Thymus (tissue), 11 donors: ENCODE measurements at regions not wholly inside any gene's neighbourhood (a gene's known extent, or its start where the extent isn't known, plus 50 kb on each side); places are given as distances from the start of the nearest gene placed in this dataset.

Source experiments
- DNase-seq, 9 donors: peaks; one replicate each; pipeline ENCODE4 v3.0.0-alpha.2; 2013; ENCODE audit warnings: low spot score in 9 of 9, low read depth in 6 of 9, missing footprints in 1 of 9
- H3K27ac ChIP-seq, 2 donors: one replicate each; pipeline ENCODE4 v1.5.1; 2013; ENCODE audit warnings: control low read depth in 1 of 2, low read depth in 1 of 2, low read length in 1 of 2, mild to moderate bottlenecking in 1 of 2, moderate library complexity in 1 of 2
- H3K27me3 ChIP-seq, 2 donors: one replicate each; pipeline ENCODE4 v1.5.1; 2013; ENCODE audit warnings: low read length in 1 of 2; ENCODE audit not compliant: control insufficient read depth in 2 of 2, insufficient read depth in 1 of 2
- H3K36me3 ChIP-seq, 2 donors: one replicate each; pipeline ENCODE4 v1.5.1; 2013; ENCODE audit warnings: low read length in 1 of 2, mild to moderate bottlenecking in 1 of 2, moderate library complexity in 1 of 2; ENCODE audit not compliant: control insufficient read depth in 2 of 2, insufficient read depth in 2 of 2
- H3K4me1 ChIP-seq, 2 donors: one replicate each; pipeline ENCODE4 v1.5.1; 2013; ENCODE audit warnings: low read length in 2 of 2; ENCODE audit not compliant: control insufficient read depth in 2 of 2, insufficient read depth in 2 of 2
- H3K4me3 ChIP-seq, 2 donors: one replicate each; pipeline ENCODE4 v1.5.1; 2013; ENCODE audit warnings: low read length in 2 of 2, control low read depth in 1 of 2, mild to moderate bottlenecking in 1 of 2
- H3K9me3 ChIP-seq, 2 donors: one replicate each; pipeline ENCODE4 v1.5.1; 2013; ENCODE audit warnings: low read length in 1 of 2, mild to moderate bottlenecking in 1 of 2; ENCODE audit not compliant: control insufficient read depth in 2 of 2, insufficient read depth in 1 of 2
- WGBS: extraction: QIAGEN DNeasy Blood & Tissue Kit; methylation state at CpG from one replicate; pipeline ENCODE4 v1.1.7; 2013; 5-methylcytosine and 5-hydroxymethylcytosine counted together
- donor health status: healthy.

DNA sequence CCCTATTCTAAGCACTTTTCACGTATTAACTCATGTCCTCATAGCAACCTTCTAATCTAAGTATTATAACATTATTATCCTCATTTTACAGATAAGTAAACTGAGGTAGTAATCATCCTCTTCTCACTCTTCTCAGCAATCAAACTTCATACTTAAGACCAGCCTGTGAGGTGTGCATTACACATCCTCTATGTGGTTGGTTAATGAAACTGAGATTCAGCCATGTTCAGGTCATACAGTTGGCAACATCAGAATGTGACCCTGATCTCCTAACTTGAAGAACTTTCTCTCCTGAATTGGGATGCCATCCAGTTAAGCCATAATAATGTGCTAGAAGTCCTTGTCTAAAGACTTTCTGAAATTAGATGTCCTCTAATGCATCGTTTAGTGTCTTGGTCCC is 275.1 kb upstream of the ANKRD55 start:
- DNase-seq, result no peak
- no peaks in the 10 kb centered on the region for H3K27me3 ChIP-seq
- WGBS, result 98% methylated on average over 2 of the region's 2 CpGs
- H3K4me3 ChIP-seq, result no peak overlapping the region
- no peaks in the 10 kb centered on the region for H3K4me1 ChIP-seq
- H3K9me3 ChIP-seq, result no peaks in the 10 kb centered on the region
- no peak overlapping the region for H3K27ac ChIP-seq
- no peaks in the 10 kb centered on the region for H3K36me3 ChIP-seq

DNA sequence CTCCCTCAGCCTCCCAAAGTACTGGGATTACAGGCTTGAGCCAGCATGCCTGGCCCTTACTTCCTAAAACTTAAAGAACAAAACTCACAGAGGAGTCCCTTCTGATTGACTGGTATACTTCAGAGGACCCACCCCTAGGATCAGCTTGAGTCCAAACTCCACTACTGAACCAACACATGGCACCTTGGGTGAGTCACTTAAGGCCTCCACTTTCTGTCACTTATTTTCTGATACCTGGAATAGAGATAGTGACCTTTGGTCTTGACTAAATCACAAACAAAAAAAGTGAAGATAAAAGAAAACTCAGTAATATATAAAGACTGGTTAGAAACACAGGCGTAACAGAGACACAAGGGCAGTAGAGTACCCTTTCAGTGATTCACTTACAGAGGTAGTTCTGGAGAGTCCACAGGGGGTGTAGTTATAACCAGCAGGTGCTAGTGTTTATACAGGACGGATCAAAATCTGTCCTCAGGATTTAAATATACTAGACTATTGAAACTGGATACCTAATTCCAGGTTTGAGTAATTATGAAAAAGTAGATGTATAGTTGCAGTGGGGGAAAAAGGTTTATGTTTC is 274.3 kb upstream of the ANKRD55 start:
- H3K27me3 ChIP-seq, result no peaks in the 10 kb centered on the region
- no peak overlapping the region for H3K27ac ChIP-seq
- H3K4me1 ChIP-seq, result no peaks in the 10 kb centered on the region
- no peaks in the 10 kb centered on the region for H3K36me3 ChIP-seq
- H3K4me3 ChIP-seq, result no peak overlapping the region
- no peaks in the 10 kb centered on the region for H3K9me3 ChIP-seq
- WGBS, result 97% methylated on average over 2 of the region's 2 CpGs
- no peak for DNase-seq

DNA sequence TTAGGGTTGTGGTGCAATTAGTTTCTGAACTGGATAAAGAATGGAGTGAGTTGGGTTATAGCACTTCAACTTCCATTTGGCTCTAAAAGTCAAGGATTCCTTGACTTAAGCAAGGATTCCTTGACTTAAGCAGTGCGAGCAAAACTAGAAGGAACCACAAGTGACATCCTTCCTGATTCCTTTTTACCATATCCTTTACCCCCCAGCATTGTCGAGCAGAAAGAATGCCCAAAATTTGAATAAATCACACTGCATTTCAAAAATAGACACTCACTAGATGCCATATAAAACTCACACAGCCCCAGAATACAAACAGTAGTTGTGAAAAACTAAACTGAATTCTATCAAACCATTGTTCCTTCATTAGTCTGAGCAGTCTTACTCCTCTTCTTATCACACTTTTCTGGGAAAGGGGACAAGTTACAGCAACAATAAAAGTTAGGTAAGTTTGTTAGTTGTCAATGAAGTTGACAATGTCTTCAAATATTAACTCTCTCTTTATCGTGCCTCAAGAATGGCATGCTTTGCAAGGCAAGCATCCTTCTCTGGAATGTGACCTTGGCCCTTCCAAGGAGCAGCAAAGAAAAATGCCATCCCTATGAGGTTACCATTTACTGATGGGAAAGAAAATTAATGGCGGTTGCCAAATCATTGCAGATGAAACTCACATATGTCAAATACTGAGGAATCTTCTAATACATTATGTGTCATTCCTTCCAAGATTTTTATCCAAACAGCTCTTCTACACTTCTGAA is 273.3 kb upstream of the ANKRD55 start:
- 92% methylated on average over 4 of the region's 4 CpGs for WGBS

DNA sequence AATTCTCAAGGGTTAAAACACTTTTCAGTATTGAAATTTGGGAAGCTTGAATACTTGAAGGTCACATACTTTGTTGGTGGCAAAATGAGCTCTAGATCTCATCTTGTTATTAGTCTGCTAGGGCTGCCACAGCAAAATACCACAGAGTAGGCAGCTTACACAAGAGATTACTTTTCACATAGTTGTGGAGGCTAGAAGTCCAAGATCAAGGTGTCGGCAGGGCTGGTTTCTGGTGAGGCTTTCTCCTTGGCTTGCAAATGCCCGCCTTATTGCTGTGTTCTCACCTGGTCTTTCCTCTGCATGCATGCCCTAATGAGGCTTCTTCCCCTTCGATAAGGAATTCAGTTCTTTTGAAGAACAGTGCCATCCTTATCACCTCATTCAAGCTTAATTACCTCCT is 270.8 kb upstream of the ANKRD55 start:
- H3K36me3 ChIP-seq, result no peaks in the 10 kb centered on the region
- H3K4me1 ChIP-seq, result peaks cover 0 to 3% of the 10 kb centered on the region in 2 donors
- 98% methylated on average over 3 of the region's 3 CpGs for WGBS
- H3K4me3 ChIP-seq, result no peak overlapping the region
- H3K27ac ChIP-seq, result no peak overlapping the region
- no peaks in the 10 kb centered on the region for H3K27me3 ChIP-seq
- no peaks in the 10 kb centered on the region for H3K9me3 ChIP-seq
- no peak for DNase-seq

More for the DNA sequence above, 273.3 kb upstream of the ANKRD55 start:
- no peak for DNase-seq
- Histone ChIP-seq H3K9me3 (no peaks in the 10 kb centered on the region), H3K36me3 (no peaks in the 10 kb centered on the region), H3K4me1 (peaks cover 0 to 3% of the 10 kb centered on the region in 2 donors), H3K4me3 (no peak overlapping the region), H3K27me3 (no peaks in the 10 kb centered on the region), H3K27ac (no peak overlapping the region)

DNA sequence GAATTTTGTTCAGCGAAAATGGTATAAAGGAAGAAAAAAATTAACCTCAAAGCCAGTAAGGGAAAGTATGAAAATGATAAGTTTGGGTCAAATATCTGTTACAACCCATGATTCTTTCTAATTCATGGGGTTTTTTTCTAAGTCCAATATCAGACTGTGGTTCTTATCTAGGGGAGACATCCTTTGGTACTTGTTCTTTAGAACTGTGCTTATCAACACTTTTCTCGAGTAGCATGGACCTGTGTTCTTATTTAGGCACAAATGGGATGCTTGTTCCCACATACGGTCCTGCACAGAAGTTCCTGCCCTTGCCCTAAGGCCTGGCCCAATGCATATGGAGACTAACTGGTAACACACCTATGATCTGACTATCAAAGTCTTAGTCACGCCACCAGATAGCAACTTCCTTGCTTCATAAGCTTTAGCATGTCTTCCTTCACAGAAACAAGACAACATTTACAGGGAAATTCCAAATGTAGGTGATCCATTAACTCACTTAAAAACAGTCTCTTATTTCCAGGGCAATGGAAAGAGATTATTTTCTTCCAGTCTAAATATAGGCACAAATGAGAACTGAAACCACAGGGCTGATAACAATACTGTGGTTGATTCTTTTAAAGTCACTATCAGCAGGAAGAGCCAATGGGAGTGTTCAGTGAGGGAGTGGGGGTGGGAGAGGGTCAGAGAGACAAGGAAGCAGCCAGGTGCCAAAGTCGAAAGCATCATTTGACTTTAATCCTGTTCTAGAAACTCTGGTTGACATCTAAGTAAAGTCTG is 268.8 kb upstream of the ANKRD55 start:
- DNase-seq, result no peak

DNA sequence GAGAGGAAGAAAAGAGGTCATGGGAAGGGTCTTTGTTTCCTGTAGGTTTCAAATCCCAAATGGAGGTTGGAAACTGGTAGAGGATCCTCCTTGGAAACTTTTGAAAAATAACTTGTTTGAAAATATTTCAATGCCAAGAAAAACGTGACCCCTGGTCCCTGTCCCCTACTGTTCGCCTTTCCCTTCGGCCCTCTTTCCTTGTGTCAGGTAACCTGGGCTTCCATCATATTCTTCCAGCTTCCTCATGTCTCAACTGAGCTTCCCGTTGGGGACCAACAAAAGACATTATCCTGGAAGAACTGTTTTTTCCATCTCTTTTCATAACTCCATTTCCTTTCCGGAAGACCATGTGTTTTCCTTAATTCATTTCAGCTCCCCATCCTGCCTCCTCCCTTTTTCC is 266.8 kb upstream of the ANKRD55 start:
- DNase-seq, result no peak
- Histone ChIP-seq H3K36me3 (no peaks in the 10 kb centered on the region), H3K4me3 (no peak overlapping the region), H3K9me3 (no peaks in the 10 kb centered on the region), H3K4me1 (peaks cover 0 to 3% of the 10 kb centered on the region in 2 donors), H3K27ac (no peak overlapping the region), H3K27me3 (no peaks in the 10 kb centered on the region)
- WGBS, result 96% methylated on average over 5 of the region's 5 CpGs

More for the DNA sequence above, 268.8 kb upstream of the ANKRD55 start:
- no peak overlapping the region for H3K27ac ChIP-seq
- H3K27me3 ChIP-seq, result no peaks in the 10 kb centered on the region
- no peak overlapping the region for H3K4me3 ChIP-seq
- H3K36me3 ChIP-seq, result no peaks in the 10 kb centered on the region
- H3K4me1 ChIP-seq, result peaks cover 0 to 3% of the 10 kb centered on the region in 2 donors
- H3K9me3 ChIP-seq, result no peaks in the 10 kb centered on the region
- 84% methylated on average over 5 of the region's 5 CpGs for WGBS

DNA sequence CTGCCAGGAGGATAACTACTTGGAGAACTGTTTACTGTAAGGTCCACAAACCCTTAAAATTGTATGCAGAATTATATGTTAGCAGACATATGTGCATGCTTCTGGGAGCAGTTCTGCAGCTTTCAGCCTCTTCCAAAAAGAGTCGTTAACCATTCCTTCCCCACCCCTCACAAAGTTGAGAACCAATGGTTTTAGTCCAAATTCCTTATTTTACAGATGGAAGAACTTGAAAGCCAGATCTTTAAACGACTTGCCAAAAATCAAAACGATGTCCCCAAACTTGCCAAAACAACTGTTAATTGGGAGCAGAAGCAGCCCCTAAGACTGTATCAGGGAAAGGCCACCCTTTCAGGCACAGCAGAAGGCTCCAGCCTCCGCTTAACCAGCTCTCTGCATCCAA is 266.4 kb upstream of the ANKRD55 start:
- Histone ChIP-seq H3K9me3 (no peaks in the 10 kb centered on the region), H3K4me3 (no peak overlapping the region), H3K36me3 (no peaks in the 10 kb centered on the region), H3K4me1 (peaks cover 0 to 3% of the 10 kb centered on the region in 2 donors), H3K27ac (no peak overlapping the region), H3K27me3 (no peaks in the 10 kb centered on the region)
- DNase-seq, result no peak
- 97% methylated on average over 4 of the region's 4 CpGs for WGBS

DNA sequence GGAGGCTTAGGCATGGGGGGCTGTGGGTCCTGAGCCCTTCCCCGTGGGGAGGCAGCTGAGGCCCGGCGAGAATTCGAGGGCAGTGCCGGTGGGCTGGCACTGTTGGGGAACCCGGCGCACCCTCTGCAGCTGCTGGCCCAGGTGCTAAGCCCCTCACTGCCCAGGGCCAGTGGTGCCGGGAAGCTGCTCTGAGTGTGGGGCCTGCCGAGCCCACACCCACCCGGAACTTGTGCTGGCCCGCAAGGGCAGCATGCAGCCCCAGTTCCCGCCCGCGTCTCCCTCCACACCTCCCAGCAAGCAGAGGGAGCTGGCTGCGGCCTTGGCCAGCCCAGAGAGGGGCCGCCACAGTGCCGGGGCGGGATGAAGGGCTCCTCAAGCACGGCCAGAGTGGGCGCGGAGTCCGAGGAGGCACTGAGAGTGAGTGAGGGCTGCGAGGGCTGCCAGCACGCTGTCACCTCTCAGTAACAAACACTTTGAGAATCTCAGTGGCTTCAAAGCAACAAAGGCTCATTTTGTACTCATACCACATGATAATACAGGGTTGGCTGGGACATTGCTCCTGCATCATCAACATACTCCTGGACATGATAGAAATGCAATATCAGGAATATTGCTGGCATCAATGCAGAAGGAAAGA is 265.7 kb upstream of the ANKRD55 start:
- Histone ChIP-seq H3K9me3 (no peaks in the 10 kb centered on the region), H3K27ac (no peak overlapping the region), H3K36me3 (no peaks in the 10 kb centered on the region), H3K4me1 (peaks cover 0 to 3% of the 10 kb centered on the region in 2 donors), H3K4me3 (no peak overlapping the region), H3K27me3 (no peaks in the 10 kb centered on the region)
- WGBS, result 95% methylated on average over 24 of the region's 24 CpGs
- DNase-seq, result no peak
